NCI-H2081 (cell line): ENCODE measurements at regions not wholly inside any gene's neighbourhood (a gene's known extent, or its start where the extent isn't known, plus 50 kb on each side); places are given as distances from the start of the nearest gene placed in this dataset.
"Not testable (repeated sequence)": the region's sequence is repeated elsewhere in the genome, so short reads cannot be mapped to it uniquely, and the experiment has no call there.

ENCODE experiments used
- DNase-seq, 2 experiments: peaks; one replicate each; lab custom pipeline; 2025; lab: John Stamatoyannopoulos, UW

- not testable (repeated sequence) for DNase-seq
Measured at GRCh38 chr9:78172610-78173009, 63.3 kb upstream of the CEP78 start.

GRCh38 chr9:78171651-78172050 lies 64.2 kb upstream of the CEP78 start:
- no peak for DNase-seq

GRCh38 chr9:78169125-78169524 lies 66.8 kb upstream of the CEP78 start:
- no peak for DNase-seq

- DNase-seq: peak in 1 of 2 experiments; percentile 3
Measured at GRCh38 chr9:78167356-78167755, 68.5 kb upstream of the CEP78 start.

- DNase-seq: no peak
Measured at GRCh38 chr9:78163834-78164233, 72.0 kb upstream of the CEP78 start.

- no peak for DNase-seq
Measured at GRCh38 chr9:78158286-78158685, 77.6 kb upstream of the CEP78 start.

- DNase-seq: no peak
Measured at GRCh38 chr9:78150983-78151356, 84.9 kb upstream of the CEP78 start.

GRCh38 chr9:78150312-78150982 lies 85.4 kb upstream of the CEP78 start:
- DNase-seq: no peak

GRCh38 chr9:78149702-78150291 lies 86.1 kb upstream of the CEP78 start:
- DNase-seq: no peak

- DNase-seq: no peak
Measured at GRCh38 chr9:78146241-78146640, 89.6 kb upstream of the CEP78 start.

GRCh38 chr9:78144663-78145377 lies 91.1 kb upstream of the CEP78 start:
- no peak for DNase-seq

GRCh38 chr9:78144008-78144381 lies 91.9 kb upstream of the CEP78 start:
- no peak for DNase-seq

GRCh38 chr9:78143281-78144007 lies 92.4 kb upstream of the CEP78 start:
- DNase-seq: no peak

GRCh38 chr9:78142264-78142663 lies 93.6 kb upstream of the CEP78 start:
- DNase-seq: not testable (repeated sequence)

GRCh38 chr9:78133751-78134150 lies 102.1 kb upstream of the CEP78 start:
- no peak for DNase-seq

- DNase-seq: no peak
Measured at GRCh38 chr9:78132701-78133058, 101.1 kb upstream of the GNAQ start.

GRCh38 chr9:78131969-78132700 lies 100.5 kb upstream of the GNAQ start:
- DNase-seq: no peak

GRCh38 chr9:78130853-78131252 lies 99.2 kb upstream of the GNAQ start:
- DNase-seq: no peak

GRCh38 chr9:78130004-78130403 lies 98.4 kb upstream of the GNAQ start:
- DNase-seq: peak in 1 of 2 experiments; percentile 5

GRCh38 chr9:78127279-78128225 lies 95.9 kb upstream of the GNAQ start:
- DNase-seq: no peak

- DNase-seq: no peak
Measured at GRCh38 chr9:78123808-78124207, 92.2 kb upstream of the GNAQ start.
